SH-SY5Y (cell line): ENCODE measurements at regions not wholly inside any gene's neighbourhood (a gene's known extent, or its start where the extent isn't known, plus 50 kb on each side); places are given as distances from the start of the nearest gene placed in this dataset.

Experiments used
- GATA2 ChIP-seq: IDR thresholded peaks from 2 replicates; pipeline ENCODE4 v1.6.1; 2011; ENCODE audit warnings: mild to moderate bottlenecking, low read depth, low read length
- GATA3 ChIP-seq: IDR thresholded peaks from 2 replicates; pipeline ENCODE4 v1.6.1; 2011; ENCODE audit warnings: low read depth, mild to moderate bottlenecking, low read length, moderate library complexity

- TF ChIP-seq GATA2 (no peak), GATA3 (no peak)
Observed at GRCh38 chr12:94817695-94818075, 167.3 kb upstream of the TMCC3 start.
